ENCODE measurements at regions not wholly inside any gene's neighbourhood (a gene's known extent, or its start where the extent isn't known, plus 50 kb on each side); places are given as distances from the start of the nearest gene placed in this dataset.

DNA sequence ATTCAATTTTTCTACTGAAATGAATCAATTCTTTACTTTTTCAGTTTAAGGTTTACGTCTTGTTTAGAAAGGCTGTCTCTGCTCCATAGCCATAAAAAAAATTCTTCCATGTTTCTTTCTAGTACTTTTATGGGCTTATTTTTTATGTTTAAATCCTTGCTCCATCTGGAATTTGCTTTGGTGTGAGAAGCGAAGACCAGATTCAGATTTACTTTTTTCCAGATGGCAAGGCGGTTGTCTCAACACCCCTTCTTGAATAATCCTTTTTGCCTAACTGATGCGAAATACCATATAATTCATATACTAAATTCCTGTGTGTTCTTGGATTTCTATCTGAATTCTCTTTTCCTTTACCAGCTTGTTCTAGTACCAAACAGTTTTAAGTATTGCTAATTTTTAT lies 101.5 kb downstream of the C1orf94 start:
- DNase-seq, result no peak
- Histone ChIP-seq H3K27ac (replicated peaks) (no peak overlapping the region), H3K4me1 (no peaks in the 10 kb centered on the region), H3K36me3 (no peaks in the 10 kb centered on the region), H3K4me3 (no peak overlapping the region), H3K27me3 (ENCODE audit: low read depth) (peaks cover 44% of the 10 kb centered on the region), H3K9me3 (replicated peaks) (no peaks in the 10 kb centered on the region)
- TF ChIP-seq CTCF (IDR thresholded peaks at IDR 0.05; ENCODE audit: borderline replicate concordance), result no peak
- intact Hi-C loops (cut with micrococcal nuclease), result no loop called here

DNA sequence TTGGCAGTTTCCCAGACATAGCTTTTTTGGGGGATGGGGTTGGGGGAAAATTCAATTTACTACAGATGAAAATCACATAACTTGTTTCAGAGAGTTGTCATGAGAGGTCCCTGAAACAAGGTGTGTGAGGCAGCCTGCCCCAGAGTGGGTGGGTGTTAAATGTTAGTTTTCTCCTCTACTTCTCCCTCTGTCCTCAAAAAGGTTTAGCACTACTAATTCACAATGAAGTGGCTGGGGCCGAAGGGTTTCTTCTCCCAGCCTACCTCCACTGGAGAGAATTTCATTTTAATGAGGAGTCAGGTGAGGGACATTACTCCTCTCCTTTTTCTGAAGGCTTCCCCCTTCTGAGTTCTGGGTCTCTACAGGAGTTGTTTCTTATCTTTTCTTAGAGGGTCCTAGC lies 103.3 kb downstream of the C1orf94 start:
- H3K4me1 ChIP-seq, result no peaks in the 10 kb centered on the region
- peaks cover 48% of the 10 kb centered on the region for H3K27me3 ChIP-seq (ENCODE audit: low read depth)
- no peak overlapping the region for H3K27ac ChIP-seq (replicated peaks)
- no peak for DNase-seq
- no peaks in the 10 kb centered on the region for H3K36me3 ChIP-seq
- TF ChIP-seq CTCF (IDR thresholded peaks at IDR 0.05; ENCODE audit: borderline replicate concordance), result no peak
- H3K9me3 ChIP-seq (replicated peaks), result no peaks in the 10 kb centered on the region
- intact Hi-C loops (cut with micrococcal nuclease), result no loop called here
- no peak overlapping the region for H3K4me3 ChIP-seq

GRCh38 chr1:34280509-34280908 lies 103.8 kb downstream of the C1orf94 start:
- intact Hi-C loops (cut with micrococcal nuclease), result no loop called here
- Histone ChIP-seq H3K27ac (replicated peaks) (no peak overlapping the region), H3K27me3 (ENCODE audit: low read depth) (peaks cover 53% of the 10 kb centered on the region), H3K4me1 (no peaks in the 10 kb centered on the region), H3K4me3 (no peak overlapping the region), H3K36me3 (no peaks in the 10 kb centered on the region), H3K9me3 (replicated peaks) (no peaks in the 10 kb centered on the region)
- no peak for DNase-seq
- no peak for TF ChIP-seq CTCF (IDR thresholded peaks at IDR 0.05; ENCODE audit: borderline replicate concordance)

- no peak for DNase-seq
- Histone ChIP-seq H3K4me3 (no peak overlapping the region), H3K27me3 (ENCODE audit: low read depth) (peaks cover 73% of the 10 kb centered on the region), H3K36me3 (no peaks in the 10 kb centered on the region), H3K9me3 (replicated peaks) (no peaks in the 10 kb centered on the region), H3K4me1 (no peaks in the 10 kb centered on the region), H3K27ac (replicated peaks) (no peak overlapping the region)
- TF ChIP-seq CTCF (IDR thresholded peaks at IDR 0.05; ENCODE audit: borderline replicate concordance), result no peak
- intact Hi-C loops (cut with micrococcal nuclease), result no loop called here
Measured at GRCh38 chr1:34283142-34283541, 106.4 kb downstream of the C1orf94 start.

DNA sequence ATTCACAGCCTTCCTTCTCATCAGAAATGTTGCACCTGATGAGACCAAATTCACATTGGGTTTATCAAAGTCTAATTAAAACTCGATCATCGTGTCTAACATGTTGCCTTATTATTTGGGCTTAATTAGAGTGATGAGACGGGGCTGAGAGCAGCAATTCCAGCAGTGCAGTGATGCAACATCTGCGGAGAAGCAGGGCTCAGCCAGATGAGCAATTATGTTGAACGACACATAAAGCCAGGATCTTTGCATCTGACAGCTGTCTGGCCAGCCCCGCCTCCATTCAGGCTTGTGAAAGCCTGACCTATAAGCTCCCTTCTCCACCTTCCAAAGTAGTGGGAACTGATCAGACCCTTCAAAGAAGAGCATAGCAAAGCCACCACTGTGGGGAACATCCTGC lies 109.8 kb downstream of the C1orf94 start:
- intact Hi-C loops (cut with micrococcal nuclease), result no loop called here
- H3K27ac ChIP-seq (replicated peaks), result no peak overlapping the region
- no peaks in the 10 kb centered on the region for H3K36me3 ChIP-seq
- DNase-seq, result no peak
- H3K4me1 ChIP-seq, result no peaks in the 10 kb centered on the region
- H3K4me3 ChIP-seq, result no peak overlapping the region
- peaks cover 68% of the 10 kb centered on the region for H3K27me3 ChIP-seq (ENCODE audit: low read depth)
- no peaks in the 10 kb centered on the region for H3K9me3 ChIP-seq (replicated peaks)
- no peak for TF ChIP-seq CTCF (IDR thresholded peaks at IDR 0.05; ENCODE audit: borderline replicate concordance)

- DNase-seq, result no peak
- H3K4me1 ChIP-seq, result no peaks in the 10 kb centered on the region
- H3K4me3 ChIP-seq, result no peak overlapping the region
- no peak for TF ChIP-seq CTCF (IDR thresholded peaks at IDR 0.05; ENCODE audit: borderline replicate concordance)
- no peaks in the 10 kb centered on the region for H3K9me3 ChIP-seq (replicated peaks)
- intact Hi-C loops (cut with micrococcal nuclease), result no loop called here
- no peak overlapping the region for H3K27ac ChIP-seq (replicated peaks)
- H3K27me3 ChIP-seq (ENCODE audit: low read depth), result peaks cover 41% of the 10 kb centered on the region
- no peaks in the 10 kb centered on the region for H3K36me3 ChIP-seq
Measured at GRCh38 chr1:34290831-34291230, 114.1 kb downstream of the C1orf94 start.

Measured in left ventricle myocardium inferior (tissue), 1 donor.